CD4-positive, alpha-beta T cell (primary cell): ENCODE measurements at regions not wholly inside any gene's neighbourhood (a gene's known extent, or its start where the extent isn't known, plus 50 kb on each side); places are given as distances from the start of the nearest gene placed in this dataset.

ENCODE experiments used
- ATAC-seq: fragments of 200-7000 bp; cut with Tn5 transposase; one replicate; pipeline ENCODE4 v1.10.0; 2022; ENCODE audit warnings: mild to moderate bottlenecking; ENCODE audit not compliant: poor library complexity
- CTCF ChIA-PET: fragments of 350-600 bp; sonication (Branson Sonifier 250); formaldehyde crosslinking; loops from one replicate; lab custom pipeline; 2021; ENCODE audit warnings: antibody characterized with exemption, inconsistent platforms; lab: Charles Lee
- POLR2A ChIA-PET: fragments of 350-600 bp; sonication (Branson Sonifier 250); formaldehyde crosslinking; loops from one replicate; lab custom pipeline; 2021; ENCODE audit warnings: antibody characterized with exemption, inconsistent platforms; lab: Charles Lee
- DNase-seq, 14 experiments: peaks; one replicate each; pipeline ENCODE4 v3.0.0-alpha.2; 2013 to 2020; ENCODE audit warnings: mixed read lengths in 2 of 14
- H3K27ac ChIP-seq, 2 donors: one replicate each; pipeline versions ENCODE4 v1.5.1 to v1.7.0; 2013; ENCODE audit warnings: low read length in 2 of 2, low read depth in 1 of 2, mild to moderate bottlenecking in 1 of 2
- H3K27me3 ChIP-seq, 2 experiments: 1 replicate in 1 of 2; 2 replicates in 1 of 2; pipeline versions ENCODE4 v1.6.1 to v1.7.0; 2013; ENCODE audit warnings: low read length in 2 of 2, control low read depth in 1 of 2, mild to moderate bottlenecking in 1 of 2, moderate library complexity in 1 of 2; ENCODE audit not compliant: insufficient read depth in 2 of 2, control insufficient read depth in 1 of 2
- H3K36me3 ChIP-seq: one replicate; pipeline ENCODE4 v1.6.1; 2013; ENCODE audit warnings: low read length, control low read depth; ENCODE audit not compliant: insufficient read depth
- H3K4me1 ChIP-seq: one replicate; pipeline ENCODE4 v1.6.1; 2013; ENCODE audit warnings: low read length, control low read depth; ENCODE audit not compliant: insufficient read depth
- H3K4me3 ChIP-seq: one replicate; pipeline ENCODE4 v1.5.1; 2013; ENCODE audit warnings: mild to moderate bottlenecking, low read length, moderate library complexity
- H3K9me3 ChIP-seq, 2 experiments: 1 replicate in 1 of 2; 2 replicates in 1 of 2; pipeline versions ENCODE4 v1.6.1 to v1.7.0; 2013; ENCODE audit warnings: low read length in 2 of 2, mild to moderate bottlenecking in 2 of 2, control low read depth in 1 of 2, moderate library complexity in 1 of 2; ENCODE audit not compliant: control insufficient read depth in 1 of 2, insufficient read depth in 1 of 2
- H3K27ac Mint-ChIP-seq: one replicate; pipeline ENCODE4 v1.8.0; 2020; ENCODE audit warnings: mixed read lengths
- H3K27me3 Mint-ChIP-seq: one replicate; pipeline ENCODE4 v1.8.0; 2021; ENCODE audit warnings: mixed read lengths
- H3K36me3 Mint-ChIP-seq: one replicate; pipeline ENCODE4 v1.8.0; 2021; ENCODE audit warnings: low read depth, mixed read lengths
- H3K4me1 Mint-ChIP-seq: one replicate; pipeline ENCODE4 v1.8.0; 2021; ENCODE audit warnings: low read depth, mixed read lengths
- H3K4me3 Mint-ChIP-seq: one replicate; pipeline ENCODE4 v1.8.0; 2020; ENCODE audit warnings: mild to moderate bottlenecking, mixed read lengths
- H3K9me3 Mint-ChIP-seq: one replicate; pipeline ENCODE4 v1.8.0; 2020; ENCODE audit warnings: mixed read lengths
- intact Hi-C, 2 experiments: fragments of 100-400 bp; cut with DNase I in 1 of 2; cut with micrococcal nuclease in 1 of 2; formaldehyde crosslinking; loops; one replicate each; pipeline versions ENCODE4 v1.15.1 to v1.9.0; 2023 to 2025; cut with DNase I, micrococcal nuclease
- TF ChIP-seq, protein P1 (sequence below): fragments of 200-600 bp; IDR thresholded peaks from one replicate; pipeline ENCODE4 v1.8.0; 2022; ENCODE audit warnings: antibody characterized with exemption, mild to moderate bottlenecking

DNA sequence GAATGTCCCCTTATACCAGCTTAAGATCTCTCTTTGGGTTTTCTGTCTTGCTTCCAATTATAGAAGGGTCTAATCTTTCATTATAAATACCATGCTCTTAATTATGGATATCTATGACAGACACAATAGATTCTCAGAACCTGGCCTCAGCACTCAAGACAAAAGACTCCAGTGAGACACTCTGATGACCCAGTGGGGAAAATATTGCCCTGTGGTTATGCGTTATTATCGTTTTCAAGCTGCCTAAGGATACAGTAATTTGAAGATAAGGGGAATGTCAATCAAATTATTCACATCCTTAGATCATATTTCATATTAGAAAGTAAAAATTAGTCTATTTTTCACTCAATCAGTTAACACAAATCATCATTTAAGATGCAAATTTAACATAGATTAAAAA is 748.8 kb downstream of the XPNPEP1 start:
- CTCF ChIA-PET = no interaction called here
- no peaks in the 10 kb centered on the region for H3K4me1 Mint-ChIP-seq
- H3K27me3 ChIP-seq = no peaks in the 10 kb centered on the region

DNA sequence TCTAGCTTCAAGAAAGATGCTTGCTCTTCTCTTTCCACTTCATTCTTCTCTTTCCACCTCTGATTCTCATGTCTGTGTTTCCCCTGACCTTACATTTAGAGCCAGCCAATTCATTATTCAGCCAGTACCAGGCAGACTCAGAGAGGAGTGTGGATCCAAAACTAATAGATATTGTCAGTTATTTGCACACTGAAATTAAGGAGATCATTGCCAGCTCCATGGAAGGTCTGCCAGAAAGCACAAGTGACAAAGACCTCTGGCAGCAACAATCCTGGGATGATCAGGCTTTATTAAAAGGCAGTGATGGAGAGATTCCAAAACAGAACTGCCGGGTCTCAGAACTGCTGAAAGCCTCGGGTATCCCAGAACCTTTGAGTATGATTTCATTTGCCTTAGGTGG is 749.4 kb downstream of the XPNPEP1 start:
- Histone ChIP-seq H3K27me3 (no peaks in the 10 kb centered on the region), H3K4me3 (no peak overlapping the region), H3K27ac (no peak overlapping the region), H3K36me3 (no peaks in the 10 kb centered on the region), H3K4me1 (no peaks in the 10 kb centered on the region), H3K9me3 (no peaks in the 10 kb centered on the region)
- Mint-ChIP-seq H3K4me1 (no peaks in the 10 kb centered on the region), H3K9me3 (peaks cover 8% of the 10 kb centered on the region), H3K36me3 (no peaks in the 10 kb centered on the region), H3K27ac (no peak overlapping the region), H3K4me3 (no peak overlapping the region), H3K27me3 (no peaks in the 10 kb centered on the region)
- ATAC-seq (no peak), DNase-seq (no peak)
- TF ChIP-seq, protein P1, sequence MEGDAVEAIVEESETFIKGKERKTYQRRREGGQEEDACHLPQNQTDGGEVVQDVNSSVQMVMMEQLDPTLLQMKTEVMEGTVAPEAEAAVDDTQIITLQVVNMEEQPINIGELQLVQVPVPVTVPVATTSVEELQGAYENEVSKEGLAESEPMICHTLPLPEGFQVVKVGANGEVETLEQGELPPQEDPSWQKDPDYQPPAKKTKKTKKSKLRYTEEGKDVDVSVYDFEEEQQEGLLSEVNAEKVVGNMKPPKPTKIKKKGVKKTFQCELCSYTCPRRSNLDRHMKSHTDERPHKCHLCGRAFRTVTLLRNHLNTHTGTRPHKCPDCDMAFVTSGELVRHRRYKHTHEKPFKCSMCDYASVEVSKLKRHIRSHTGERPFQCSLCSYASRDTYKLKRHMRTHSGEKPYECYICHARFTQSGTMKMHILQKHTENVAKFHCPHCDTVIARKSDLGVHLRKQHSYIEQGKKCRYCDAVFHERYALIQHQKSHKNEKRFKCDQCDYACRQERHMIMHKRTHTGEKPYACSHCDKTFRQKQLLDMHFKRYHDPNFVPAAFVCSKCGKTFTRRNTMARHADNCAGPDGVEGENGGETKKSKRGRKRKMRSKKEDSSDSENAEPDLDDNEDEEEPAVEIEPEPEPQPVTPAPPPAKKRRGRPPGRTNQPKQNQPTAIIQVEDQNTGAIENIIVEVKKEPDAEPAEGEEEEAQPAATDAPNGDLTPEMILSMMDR = no peak
- ChIA-PET CTCF (no interaction called here), POLR2A (no interaction called here)
- intact Hi-C loops = no loop called here

More for the DNA sequence above, 748.8 kb downstream of the XPNPEP1 start:
- no peaks in the 10 kb centered on the region for H3K27me3 Mint-ChIP-seq
- intact Hi-C loops = no loop called here
- Histone ChIP-seq H3K27ac (no peak overlapping the region), H3K36me3 (no peaks in the 10 kb centered on the region), H3K4me3 (no peak overlapping the region), H3K9me3 (no peaks in the 10 kb centered on the region), H3K4me1 (no peaks in the 10 kb centered on the region)
- H3K27ac Mint-ChIP-seq = no peak overlapping the region
- POLR2A ChIA-PET = no interaction called here
- no peak for ATAC-seq
- no peaks in the 10 kb centered on the region for H3K36me3 Mint-ChIP-seq
- no peak overlapping the region for H3K4me3 Mint-ChIP-seq
- no peak for DNase-seq
- peaks cover 8% of the 10 kb centered on the region for H3K9me3 Mint-ChIP-seq
- TF ChIP-seq, protein P1 = no peak

DNA sequence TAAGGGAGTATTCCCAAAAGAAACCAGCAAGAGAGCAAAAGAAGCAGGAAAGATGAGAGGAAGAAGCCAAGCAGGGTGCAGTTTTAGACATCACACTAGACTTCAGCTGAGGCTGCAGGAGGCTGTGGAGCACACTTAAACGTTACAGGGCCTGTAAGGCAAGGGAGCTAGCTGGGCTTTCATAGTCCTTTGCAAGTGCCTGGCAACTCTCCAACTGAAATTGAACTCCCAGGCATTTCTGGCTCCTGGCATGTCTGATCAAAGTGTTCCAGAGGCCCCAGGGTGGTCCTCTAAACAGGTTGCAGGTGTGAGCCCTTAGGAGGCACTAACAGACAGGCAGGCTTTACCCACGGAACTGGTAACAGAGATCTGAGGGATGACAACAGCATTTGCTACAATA is 750.2 kb downstream of the XPNPEP1 start:
- no peaks in the 10 kb centered on the region for H3K9me3 ChIP-seq
- H3K27me3 Mint-ChIP-seq = no peaks in the 10 kb centered on the region
- ATAC-seq = no peak
- TF ChIP-seq, protein P1 = no peak
- no peaks in the 10 kb centered on the region for H3K36me3 Mint-ChIP-seq
- no peaks in the 10 kb centered on the region for H3K4me1 Mint-ChIP-seq
- H3K4me3 ChIP-seq = no peak overlapping the region
- ChIA-PET CTCF (no interaction called here), POLR2A (no interaction called here)
- DNase-seq = no peak
- no peaks in the 10 kb centered on the region for H3K27me3 ChIP-seq
- H3K4me3 Mint-ChIP-seq = no peak overlapping the region
- intact Hi-C loops = no loop called here
- no peak overlapping the region for H3K27ac Mint-ChIP-seq
- no peaks in the 10 kb centered on the region for H3K4me1 ChIP-seq
- H3K36me3 ChIP-seq = no peaks in the 10 kb centered on the region
- H3K27ac ChIP-seq = no peak overlapping the region
- H3K9me3 Mint-ChIP-seq = peaks cover 8% of the 10 kb centered on the region
